Esophagus muscularis mucosa (tissue), 4 donors: ENCODE measurements at regions not wholly inside any gene's neighbourhood (a gene's known extent, or its start where the extent isn't known, plus 50 kb on each side); places are given as distances from the start of the nearest gene placed in this dataset.

Source experiments
- DNase-seq: peaks from one replicate; pipeline ENCODE4 v3.0.0-alpha.2; 2017; ENCODE audit errors: extremely low spot score
- H3K27ac ChIP-seq, 4 donors: fragments of 200-600 bp; sonication (generic); replicated peaks in 1 of 4; 1 replicate in 3 of 4; 2 replicates in 1 of 4; pipeline ENCODE4 v1.5.1; 2016 to 2019; ENCODE audit warnings: mild to moderate bottlenecking in 1 of 4
- H3K27me3 ChIP-seq, 4 donors: fragments of 200-600 bp; sonication (generic); one replicate each; pipeline versions ENCODE4 v1.5.1 to v1.6.0; 2016 to 2019
- H3K36me3 ChIP-seq, 4 donors: fragments of 200-600 bp; sonication (generic); one replicate each; pipeline ENCODE4 v1.5.1; 2016 to 2019
- H3K4me1 ChIP-seq, 4 donors: fragments of 200-600 bp; sonication (generic); one replicate each; pipeline ENCODE4 v1.5.1; 2016 to 2019
- H3K4me3 ChIP-seq, 4 donors: fragments of 200-600 bp; sonication (generic); 1 replicate in 2 of 4; 2 replicates in 2 of 4; pipeline ENCODE4 v1.5.1; 2016 to 2019; ENCODE audit warnings: mild to moderate bottlenecking in 4 of 4, moderate library complexity in 1 of 4
- H3K9me3 ChIP-seq, 4 donors: fragments of 200-600 bp; sonication (generic); 1 replicate in 3 of 4; 2 replicates in 1 of 4; pipeline ENCODE4 v1.5.1; 2016 to 2019
- EP300 ChIP-seq: sonication (generic); formaldehyde crosslinking; IDR thresholded peaks from one replicate; pipeline ENCODE4 v1.6.1; 2017; ENCODE audit warnings: antibody characterized with exemption
- POLR2A ChIP-seq: fragments of 450-650 bp; IDR thresholded peaks from one replicate; pipeline ENCODE4 v1.6.1; 2017; ENCODE audit warnings: antibody characterized with exemption, moderate library complexity, mild to moderate bottlenecking, low read depth
- POLR2AphosphoS5 ChIP-seq, 2 donors: sonication (generic); formaldehyde crosslinking; IDR thresholded peaks; one replicate each; pipeline ENCODE4 v1.6.1; 2017; ENCODE audit warnings: antibody characterized with exemption in 2 of 2
- WGBS: methylation state at CpG from one replicate; pipeline ENCODE4 v1.1.5; 2018; 5-methylcytosine and 5-hydroxymethylcytosine counted together
- intact Hi-C: fragments of 100-400 bp; cut with DNase I; formaldehyde crosslinking; loops from one replicate; pipeline ENCODE4 v1.15.1; 2023
- TF ChIP-seq, protein P1 (sequence below), 3 experiments: fragments of 200-600 bp in 2 of 3; fragments of 450-650 bp in 1 of 3; sonication (generic) in 2 of 3; IDR thresholded peaks; one replicate each; pipeline ENCODE4 v1.5.1; 2017 to 2019; ENCODE audit warnings: antibody characterized with exemption in 3 of 3, mild to moderate bottlenecking in 2 of 3, moderate library complexity in 1 of 3

DNA sequence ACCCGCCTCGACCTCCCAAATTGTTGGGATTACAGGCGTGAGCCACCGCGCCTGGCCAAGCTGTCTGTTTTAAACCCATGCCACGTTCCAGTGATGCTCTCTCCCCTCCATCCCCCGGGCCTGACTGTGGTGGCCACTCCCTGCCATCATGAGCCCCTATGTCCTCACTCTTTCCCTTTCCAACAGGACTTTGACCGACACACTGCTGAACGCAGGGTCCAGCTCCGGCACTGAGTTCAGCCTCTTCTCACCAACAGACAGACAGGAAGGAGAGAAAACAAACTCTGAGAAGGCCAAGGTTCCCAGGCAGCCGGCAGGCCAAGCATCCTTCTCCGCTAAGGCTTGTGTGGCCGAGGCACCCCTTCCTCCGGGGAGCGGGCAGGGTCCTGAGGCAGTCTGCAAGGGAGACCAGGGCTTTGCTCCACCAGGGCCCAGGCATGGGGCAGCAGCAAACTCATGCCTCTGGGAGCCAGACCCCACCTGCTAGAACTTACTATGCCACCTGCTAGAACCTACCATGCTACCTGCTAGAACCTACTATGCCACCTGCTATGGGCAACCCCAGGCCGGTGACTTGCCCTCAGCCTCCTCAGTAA, 152.7 kb downstream of the CRYBB2 start:
- TF ChIP-seq, protein P1, sequence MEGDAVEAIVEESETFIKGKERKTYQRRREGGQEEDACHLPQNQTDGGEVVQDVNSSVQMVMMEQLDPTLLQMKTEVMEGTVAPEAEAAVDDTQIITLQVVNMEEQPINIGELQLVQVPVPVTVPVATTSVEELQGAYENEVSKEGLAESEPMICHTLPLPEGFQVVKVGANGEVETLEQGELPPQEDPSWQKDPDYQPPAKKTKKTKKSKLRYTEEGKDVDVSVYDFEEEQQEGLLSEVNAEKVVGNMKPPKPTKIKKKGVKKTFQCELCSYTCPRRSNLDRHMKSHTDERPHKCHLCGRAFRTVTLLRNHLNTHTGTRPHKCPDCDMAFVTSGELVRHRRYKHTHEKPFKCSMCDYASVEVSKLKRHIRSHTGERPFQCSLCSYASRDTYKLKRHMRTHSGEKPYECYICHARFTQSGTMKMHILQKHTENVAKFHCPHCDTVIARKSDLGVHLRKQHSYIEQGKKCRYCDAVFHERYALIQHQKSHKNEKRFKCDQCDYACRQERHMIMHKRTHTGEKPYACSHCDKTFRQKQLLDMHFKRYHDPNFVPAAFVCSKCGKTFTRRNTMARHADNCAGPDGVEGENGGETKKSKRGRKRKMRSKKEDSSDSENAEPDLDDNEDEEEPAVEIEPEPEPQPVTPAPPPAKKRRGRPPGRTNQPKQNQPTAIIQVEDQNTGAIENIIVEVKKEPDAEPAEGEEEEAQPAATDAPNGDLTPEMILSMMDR (IDR thresholded peaks at IDR 0.05), result no peak
- TF ChIP-seq EP300, result no peak
- no peak for TF ChIP-seq POLR2AphosphoS5 (IDR thresholded peaks at IDR 0.05)
- TF ChIP-seq POLR2A, result no peak
- Histone ChIP-seq H3K9me3 (no peaks in the 10 kb centered on the region), H3K27me3 (no peaks in the 10 kb centered on the region), H3K27ac (no peak overlapping the region), H3K36me3 (peaks cover 0 to 64% (median 32%) of the 10 kb centered on the region in 4 donors), H3K4me3 (no peak overlapping the region), H3K4me1 (peaks cover 0 to 16% (median 3%) of the 10 kb centered on the region in 4 donors)
- intact Hi-C loops, result no loop called here
- no peak for DNase-seq
- 100% methylated on average over 12 of the region's 16 CpGs for WGBS

DNA sequence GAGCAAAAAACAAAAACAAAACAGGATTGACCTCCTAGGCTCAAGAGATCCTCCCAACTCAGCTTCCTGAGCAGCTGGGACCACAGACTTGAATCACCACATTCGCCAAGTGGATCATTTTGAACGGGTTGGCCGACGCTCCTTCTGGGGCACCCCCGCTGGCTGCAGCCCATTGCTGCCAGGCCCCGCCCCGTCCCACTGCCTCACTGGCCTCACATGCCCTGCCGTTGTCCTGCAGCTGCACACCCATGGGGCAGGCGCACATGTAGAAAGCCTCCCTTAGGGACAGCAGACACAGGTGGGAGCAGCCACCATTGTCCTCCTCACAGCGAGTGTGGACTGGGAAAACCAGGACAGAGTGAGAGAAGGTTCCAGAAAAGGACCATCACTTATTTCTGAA, 154.5 kb downstream of the CRYBB2 start:
- 83% methylated on average over 6 of the region's 10 CpGs for WGBS
- peaks cover 0 to 7% (median 2%) of the 10 kb centered on the region in 4 donors for H3K4me1 ChIP-seq
- no peak overlapping the region for H3K27ac ChIP-seq
- no peaks in the 10 kb centered on the region for H3K27me3 ChIP-seq
- peaks cover 4 to 78% (median 39%) of the 10 kb centered on the region in 4 donors for H3K36me3 ChIP-seq
- no peak overlapping the region for H3K4me3 ChIP-seq
- intact Hi-C loops, result no loop called here
- no peak for DNase-seq
- no peaks in the 10 kb centered on the region for H3K9me3 ChIP-seq
- no peak for TF ChIP-seq POLR2A

DNA sequence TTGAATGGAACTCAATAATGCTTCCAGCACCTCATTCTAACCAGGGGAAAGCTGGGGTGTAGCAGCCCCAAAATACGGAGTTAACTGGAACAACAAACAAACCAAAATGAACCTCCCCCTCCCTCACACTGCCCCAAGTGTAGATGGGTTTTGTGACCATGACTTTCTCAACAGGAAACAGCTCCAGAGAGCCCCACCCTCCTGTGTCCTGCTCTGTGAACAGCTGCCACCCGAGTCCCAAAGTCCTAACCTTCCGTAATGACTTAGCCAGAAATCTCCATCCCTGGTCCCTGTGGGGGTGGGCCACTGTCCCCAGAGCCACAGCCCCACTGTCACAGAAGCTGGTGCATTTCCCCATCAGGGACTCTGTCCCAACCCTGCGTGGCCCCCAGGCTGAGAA, 155.4 kb downstream of the CRYBB2 start:
- no peak for DNase-seq
- Histone ChIP-seq H3K4me1 (no peaks in the 10 kb centered on the region), H3K9me3 (no peaks in the 10 kb centered on the region), H3K27me3 (no peaks in the 10 kb centered on the region), H3K36me3 (peaks cover 4 to 81% (median 46%) of the 10 kb centered on the region in 4 donors), H3K27ac (no peak overlapping the region), H3K4me3 (no peak overlapping the region)
- no peak for TF ChIP-seq POLR2A
- TF ChIP-seq, protein P1 (IDR thresholded peaks at IDR 0.05), result no peak
- TF ChIP-seq EP300, result no peak
- no peak for TF ChIP-seq POLR2AphosphoS5 (IDR thresholded peaks at IDR 0.05)
- intact Hi-C loops, result no loop called here
- 76% methylated on average over 2 of the region's 4 CpGs for WGBS

DNA sequence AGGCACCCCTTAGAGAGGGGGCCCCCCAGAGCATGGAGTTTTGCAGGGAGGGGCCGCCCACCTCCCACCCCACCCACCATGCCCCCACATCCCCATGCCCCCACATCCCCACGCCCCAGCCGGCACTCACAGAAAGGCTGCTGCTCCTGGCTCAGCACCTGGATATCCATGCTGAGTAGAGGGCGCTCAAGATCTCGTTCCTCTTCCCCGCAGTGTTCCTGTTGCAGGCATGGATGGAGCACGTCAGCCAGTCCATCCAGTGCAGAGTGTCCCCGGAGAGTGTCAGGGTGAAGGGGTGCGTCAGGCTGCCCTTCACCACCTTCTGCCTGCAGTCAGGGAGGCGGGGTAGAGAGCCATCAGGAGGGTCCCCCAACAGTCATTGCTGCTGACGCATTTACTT, 156.2 kb downstream of the CRYBB2 start:
- no peaks in the 10 kb centered on the region for H3K4me1 ChIP-seq
- peaks cover 10 to 82% (median 54%) of the 10 kb centered on the region in 4 donors for H3K36me3 ChIP-seq
- H3K4me3 ChIP-seq, result no peak overlapping the region
- WGBS, result 83% methylated on average over 6 of the region's 11 CpGs
- TF ChIP-seq POLR2A, result no peak
- TF ChIP-seq, protein P1 (IDR thresholded peaks at IDR 0.05), result no peak
- no peaks in the 10 kb centered on the region for H3K27me3 ChIP-seq
- no peak overlapping the region for H3K27ac ChIP-seq
- no peak for DNase-seq
- intact Hi-C loops, result no loop called here
- H3K9me3 ChIP-seq, result no peaks in the 10 kb centered on the region

DNA sequence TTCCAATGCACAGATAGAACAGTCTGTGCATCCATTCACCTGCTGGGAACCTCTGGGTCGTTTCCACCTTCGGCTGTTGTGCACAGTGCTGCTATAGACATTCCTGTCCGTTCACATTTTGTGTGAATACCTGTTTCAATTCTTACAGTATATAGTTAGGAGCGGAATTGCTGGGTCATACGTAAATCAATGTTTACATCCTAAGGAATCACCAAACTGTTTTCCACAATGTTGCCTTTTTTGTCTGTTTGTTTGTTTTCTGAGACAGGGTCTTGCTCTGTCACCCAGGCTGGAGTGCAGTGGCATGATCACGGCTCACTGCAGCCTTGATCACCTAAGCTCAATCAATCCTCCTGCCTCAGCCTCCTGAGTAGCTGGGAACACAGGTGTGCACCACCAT, 158.3 kb downstream of the CRYBB2 start:
- Histone ChIP-seq H3K27me3 (no peaks in the 10 kb centered on the region), H3K4me1 (peaks cover 0 to under 1% (median 0%) of the 10 kb centered on the region in 4 donors), H3K27ac (no peak overlapping the region), H3K36me3 (peaks cover 15 to 77% (median 55%) of the 10 kb centered on the region in 4 donors), H3K4me3 (no peak overlapping the region), H3K9me3 (no peaks in the 10 kb centered on the region)
- WGBS, result 97% methylated on average over 6 of the region's 6 CpGs
- DNase-seq, result no peak
- TF ChIP-seq POLR2AphosphoS5 (IDR thresholded peaks at IDR 0.05) (no peak), EP300 (no peak), POLR2A (no peak)
- TF ChIP-seq, protein P1 (IDR thresholded peaks at IDR 0.05), result no peak
- intact Hi-C loops, result no loop called here
